Fibroblast of pulmonary artery (primary cell): ENCODE measurements at regions not wholly inside any gene's neighbourhood (a gene's known extent, or its start where the extent isn't known, plus 50 kb on each side); places are given as distances from the start of the nearest gene placed in this dataset.
A peak's percentile ranks its signal among the peaks of the same experiment; 100 is the strongest.

ENCODE experiments used
- DNase-seq: peaks from one replicate; pipeline ENCODE4 v3.0.0-alpha.2; 2010; ENCODE audit warnings: low read depth
- H3K4me3 ChIP-seq: replicated peaks from 2 replicates; pipeline ENCODE4 v1.5.1; 2011; ENCODE audit warnings: low read depth, mild to moderate bottlenecking, control low read depth, low read length, moderate library complexity
- TF ChIP-seq, protein P1 (sequence below): IDR thresholded peaks from 2 replicates; pipeline ENCODE4 v1.5.1; 2011; ENCODE audit warnings: mild to moderate bottlenecking, control low read depth, low read length, inconsistent platforms; ENCODE audit errors: missing control alignments

DNA sequence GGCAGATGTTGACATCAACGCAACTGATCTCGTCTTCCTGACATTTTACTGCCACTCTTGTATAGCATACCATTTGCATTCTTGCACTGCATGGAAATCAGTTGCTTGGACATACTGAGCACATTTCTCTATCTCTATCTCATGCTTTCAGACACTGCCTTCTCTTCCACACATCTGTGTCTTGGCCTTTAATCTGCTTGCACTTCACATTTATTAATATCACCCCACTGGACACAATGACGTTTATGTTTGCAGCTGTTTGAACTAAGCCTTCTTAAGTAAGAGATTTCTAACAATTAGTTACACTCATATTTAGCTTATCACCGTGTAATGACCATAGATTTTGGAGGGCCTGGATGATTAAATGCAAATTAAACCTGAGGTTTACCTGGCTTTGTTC, 229.8 kb upstream of the CDH19 start:
- DNase-seq: no peak
- no peak overlapping the region for H3K4me3 ChIP-seq
- TF ChIP-seq, protein P1, sequence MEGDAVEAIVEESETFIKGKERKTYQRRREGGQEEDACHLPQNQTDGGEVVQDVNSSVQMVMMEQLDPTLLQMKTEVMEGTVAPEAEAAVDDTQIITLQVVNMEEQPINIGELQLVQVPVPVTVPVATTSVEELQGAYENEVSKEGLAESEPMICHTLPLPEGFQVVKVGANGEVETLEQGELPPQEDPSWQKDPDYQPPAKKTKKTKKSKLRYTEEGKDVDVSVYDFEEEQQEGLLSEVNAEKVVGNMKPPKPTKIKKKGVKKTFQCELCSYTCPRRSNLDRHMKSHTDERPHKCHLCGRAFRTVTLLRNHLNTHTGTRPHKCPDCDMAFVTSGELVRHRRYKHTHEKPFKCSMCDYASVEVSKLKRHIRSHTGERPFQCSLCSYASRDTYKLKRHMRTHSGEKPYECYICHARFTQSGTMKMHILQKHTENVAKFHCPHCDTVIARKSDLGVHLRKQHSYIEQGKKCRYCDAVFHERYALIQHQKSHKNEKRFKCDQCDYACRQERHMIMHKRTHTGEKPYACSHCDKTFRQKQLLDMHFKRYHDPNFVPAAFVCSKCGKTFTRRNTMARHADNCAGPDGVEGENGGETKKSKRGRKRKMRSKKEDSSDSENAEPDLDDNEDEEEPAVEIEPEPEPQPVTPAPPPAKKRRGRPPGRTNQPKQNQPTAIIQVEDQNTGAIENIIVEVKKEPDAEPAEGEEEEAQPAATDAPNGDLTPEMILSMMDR: no peak

DNA sequence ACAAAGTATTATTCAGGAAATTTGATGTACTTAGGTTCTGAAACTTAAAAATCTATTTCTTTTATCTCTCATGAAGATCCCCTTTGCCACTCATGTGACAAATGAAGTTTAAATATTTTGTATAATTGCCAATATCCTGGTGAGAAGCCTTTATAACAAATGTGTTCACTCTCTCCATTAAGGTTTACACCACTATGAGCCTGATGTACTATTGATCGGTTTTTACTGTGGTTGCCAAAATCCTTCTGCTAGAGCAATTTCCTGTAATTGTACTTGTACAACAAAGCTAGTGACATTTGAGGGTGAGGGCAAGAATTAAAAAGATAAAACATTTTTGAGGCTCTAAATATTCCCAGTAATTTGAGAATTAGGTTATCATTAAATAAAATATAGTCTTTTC, 222.3 kb upstream of the CDH19 start:
- DNase-seq: peak; percentile 0
- TF ChIP-seq, protein P1: no peak
- no peak overlapping the region for H3K4me3 ChIP-seq

- DNase-seq: peak; percentile 8
- no peak overlapping the region for H3K4me3 ChIP-seq
- TF ChIP-seq, protein P1: no peak
These were observed 221.5 kb upstream of the CDH19 start for GRCh38 chr18:66825347-66825746.

GRCh38 chr18:66819235-66819634, 215.3 kb upstream of the CDH19 start:
- TF ChIP-seq, protein P1: peak; percentile 15
- no peak overlapping the region for H3K4me3 ChIP-seq
- no peak for DNase-seq

DNA sequence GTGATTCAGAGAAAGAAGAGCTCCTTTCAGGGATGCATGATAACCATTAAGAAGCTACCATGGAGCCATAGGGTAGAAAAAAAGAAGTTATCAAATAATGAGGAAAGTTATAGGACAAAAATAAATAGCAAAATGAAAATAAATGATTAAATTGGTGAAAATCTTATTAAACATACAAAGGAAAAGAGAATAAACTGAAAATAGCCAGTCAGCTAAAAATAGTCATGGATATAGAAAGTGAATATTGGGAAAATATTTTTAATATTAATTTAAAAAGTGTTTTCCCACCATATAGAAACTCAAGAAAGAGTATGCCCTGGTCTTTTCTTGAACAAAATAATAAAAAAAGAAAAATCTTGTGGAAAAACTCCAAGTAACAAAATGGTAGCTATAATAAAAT, 209.2 kb upstream of the CDH19 start:
- no peak overlapping the region for H3K4me3 ChIP-seq
- TF ChIP-seq, protein P1: no peak
- no peak for DNase-seq

- peak; percentile 20 for DNase-seq
- no peak overlapping the region for H3K4me3 ChIP-seq
- TF ChIP-seq, protein P1: no peak
These were observed 191.2 kb upstream of the CDH19 start for GRCh38 chr18:66795051-66795450.

DNA sequence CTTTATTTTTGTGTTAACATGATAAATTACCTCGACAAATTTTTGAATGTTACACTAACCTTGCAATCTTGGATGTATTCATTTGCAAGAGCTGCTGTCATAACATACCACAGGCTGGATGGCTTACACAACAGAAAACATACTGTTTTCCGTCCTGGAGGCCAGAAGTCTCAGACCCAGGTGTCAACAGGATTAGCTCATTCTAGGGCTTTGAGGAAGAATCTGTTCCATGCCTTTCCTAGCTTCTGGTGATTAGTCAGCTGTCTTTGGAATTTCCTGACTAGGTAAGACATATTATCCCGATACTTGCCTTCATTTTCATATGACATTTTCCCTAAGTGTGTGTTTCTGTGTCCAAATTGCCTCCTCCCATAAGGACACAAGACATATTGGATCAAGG, 188.6 kb upstream of the CDH19 start:
- TF ChIP-seq, protein P1: no peak
- peak; percentile 49 for DNase-seq
- H3K4me3 ChIP-seq: no peak overlapping the region
